Middle frontal gyrus (tissue), 1 donor: ENCODE measurements at regions not wholly inside any gene's neighbourhood (a gene's known extent, or its start where the extent isn't known, plus 50 kb on each side); places are given as distances from the start of the nearest gene placed in this dataset.

Experiments
- DNase-seq: peaks from one replicate; pipeline ENCODE4 v3.0.0-alpha.2; 2015; ENCODE audit warnings: low spot score; ENCODE audit errors: extremely low spot score

- DNase-seq: no peak
Measured at GRCh38 chr10:83037653-83038052, 1101.7 kb upstream of the GHITM start.

GRCh38 chr10:83038631-83039030, 1100.7 kb upstream of the GHITM start:
- DNase-seq: no peak

GRCh38 chr10:83045731-83046130, 1093.6 kb upstream of the GHITM start:
- DNase-seq: no peak

- no peak for DNase-seq
Measured at GRCh38 chr10:83050815-83051214, 1088.5 kb upstream of the GHITM start.

- DNase-seq: no peak
Measured at GRCh38 chr10:83062871-83063270, 1076.4 kb upstream of the GHITM start.

- no peak for DNase-seq
Measured at GRCh38 chr10:83073472-83073871, 1065.8 kb upstream of the GHITM start.

GRCh38 chr10:83075016-83075814, 1064.1 kb upstream of the GHITM start:
- no peak for DNase-seq

- no peak for DNase-seq
Measured at GRCh38 chr10:83075815-83076355, 1063.4 kb upstream of the GHITM start.

GRCh38 chr10:83076443-83076842, 1062.9 kb upstream of the GHITM start:
- no peak for DNase-seq

- DNase-seq: no peak
Measured at GRCh38 chr10:83078160-83078559, 1061.1 kb upstream of the GHITM start.

- no peak for DNase-seq
Measured at GRCh38 chr10:83078645-83079044, 1060.7 kb upstream of the GHITM start.

GRCh38 chr10:83083831-83084230, 1055.5 kb upstream of the GHITM start:
- peak; percentile 30 for DNase-seq

- DNase-seq: no peak
Measured at GRCh38 chr10:83089335-83089734, 1050.0 kb upstream of the GHITM start.

GRCh38 chr10:83104616-83105015, 1034.7 kb upstream of the GHITM start:
- DNase-seq: no peak

- DNase-seq: no peak
Measured at GRCh38 chr10:83108565-83109333, 1030.6 kb upstream of the GHITM start.

GRCh38 chr10:83119346-83119745, 1020.0 kb upstream of the GHITM start:
- no peak for DNase-seq

GRCh38 chr10:83122336-83122735, 1017.0 kb upstream of the GHITM start:
- DNase-seq: no peak

- DNase-seq: no peak
Measured at GRCh38 chr10:83127942-83128575, 1011.2 kb upstream of the GHITM start.

- no peak for DNase-seq
Measured at GRCh38 chr10:83140811-83141210, 998.5 kb upstream of the GHITM start.

- DNase-seq: no peak
Measured at GRCh38 chr10:83142074-83142563, 997.2 kb upstream of the GHITM start.

GRCh38 chr10:83144461-83144860, 994.8 kb upstream of the GHITM start:
- no peak for DNase-seq

- DNase-seq: no peak
Measured at GRCh38 chr10:83153714-83154113, 985.6 kb upstream of the GHITM start.
